Smooth muscle cell (in vitro differentiated cells): ENCODE measurements at regions not wholly inside any gene's neighbourhood (a gene's known extent, or its start where the extent isn't known, plus 50 kb on each side); places are given as distances from the start of the nearest gene placed in this dataset.

Experiments
- DNase-seq: peaks from one replicate; lab custom pipeline; 2025; ENCODE audit not compliant: unreplicated experiment; lab: John Stamatoyannopoulos, UW
- H2AFZ ChIP-seq: fragments of 200-600 bp; sonication (generic); 2 replicates; pipeline ENCODE4 v1.6.0; 2016; ENCODE audit warnings: antibody characterized with exemption, low read depth, mild to moderate bottlenecking
- H3F3A ChIP-seq: fragments of 200-600 bp; sonication (generic); 2 replicates; pipeline ENCODE4 v1.6.0; 2017; ENCODE audit warnings: antibody characterized with exemption, low read depth
- H3K27ac ChIP-seq: fragments of 200-600 bp; sonication (generic); 2 replicates; pipeline ENCODE4 v1.5.1; 2016; ENCODE audit warnings: low read depth, mild to moderate bottlenecking
- H3K27me3 ChIP-seq: fragments of 200-600 bp; sonication (generic); 2 replicates; pipeline ENCODE4 v1.6.1; 2016; ENCODE audit warnings: low read depth, mild to moderate bottlenecking
- H3K36me3 ChIP-seq: fragments of 200-600 bp; sonication (generic); 2 replicates; pipeline ENCODE4 v1.5.1; 2016; ENCODE audit warnings: low read depth
- H3K4me1 ChIP-seq: fragments of 200-600 bp; sonication (generic); 2 replicates; pipeline ENCODE4 v1.5.1; 2016; ENCODE audit warnings: low read depth
- H3K4me2 ChIP-seq: fragments of 200-600 bp; sonication (generic); 2 replicates; pipeline ENCODE4 v1.6.0; 2016; ENCODE audit warnings: mild to moderate bottlenecking
- H3K4me3 ChIP-seq: fragments of 200-600 bp; sonication (generic); 2 replicates; pipeline ENCODE4 v1.5.1; 2016; ENCODE audit warnings: mild to moderate bottlenecking
- H3K79me2 ChIP-seq: fragments of 200-600 bp; sonication (generic); 2 replicates; pipeline ENCODE4 v1.6.0; 2016; ENCODE audit warnings: low read depth, mild to moderate bottlenecking
- H3K9ac ChIP-seq: fragments of 200-600 bp; sonication (generic); 2 replicates; pipeline ENCODE4 v1.6.0; 2016; ENCODE audit warnings: low read depth
- H3K9me3 ChIP-seq: fragments of 200-600 bp; sonication (generic); replicated peaks from 2 replicates; pipeline ENCODE4 v1.5.1; 2016; ENCODE audit warnings: low read depth
- H4K20me1 ChIP-seq: fragments of 200-600 bp; sonication (generic); 2 replicates; pipeline ENCODE4 v1.6.0; 2016; ENCODE audit warnings: low read depth
- CTCF ChIP-seq: fragments of 200-600 bp; sonication (generic); IDR thresholded peaks from 2 replicates; pipeline ENCODE4 v1.5.1; 2017; ENCODE audit warnings: borderline replicate concordance, mild to moderate bottlenecking, antibody characterized with exemption; ENCODE audit not compliant: insufficient read depth, poor library complexity, severe bottlenecking
- WGBS: methylation state at CpG from one replicate; pipeline ENCODE4 v1.1.7; 2016; ENCODE audit warnings: low lambda C conversion rate; 5-methylcytosine and 5-hydroxymethylcytosine counted together

- Histone ChIP-seq H2AFZ (no peak overlapping the region), H3K36me3 (no peaks in the 10 kb centered on the region), H3K4me3 (no peak overlapping the region), H3K9ac (no peak overlapping the region), H3K4me2 (no peak overlapping the region), H3F3A (no peaks in the 10 kb centered on the region), H3K79me2 (no peaks in the 10 kb centered on the region), H4K20me1 (no peaks in the 10 kb centered on the region), H3K4me1 (no peaks in the 10 kb centered on the region), H3K27me3 (peaks cover 5% of the 10 kb centered on the region), H3K27ac (no peak overlapping the region), H3K9me3 (no peaks in the 10 kb centered on the region)
- WGBS: 92% methylated on average over 3 of the region's 3 CpGs
- no peak for TF ChIP-seq CTCF
- no peak for DNase-seq
Observed at GRCh38 chr7:55286666-55287065, 78.5 kb upstream of the LANCL2 start.

- H4K20me1 ChIP-seq: no peaks in the 10 kb centered on the region
- H3K36me3 ChIP-seq: no peaks in the 10 kb centered on the region
- no peak for DNase-seq
- H3K27me3 ChIP-seq: peaks cover 5% of the 10 kb centered on the region
- H3K4me1 ChIP-seq: no peaks in the 10 kb centered on the region
- no peaks in the 10 kb centered on the region for H3F3A ChIP-seq
- WGBS: 90% methylated on average over 5 of the region's 5 CpGs
- H3K4me3 ChIP-seq: no peak overlapping the region
- no peak for TF ChIP-seq CTCF
- H3K4me2 ChIP-seq: no peak overlapping the region
- H3K27ac ChIP-seq: no peak overlapping the region
- H3K9me3 ChIP-seq: no peaks in the 10 kb centered on the region
- no peak overlapping the region for H3K9ac ChIP-seq
- H3K79me2 ChIP-seq: no peaks in the 10 kb centered on the region
- H2AFZ ChIP-seq: no peak overlapping the region
Observed at GRCh38 chr7:55288070-55288824, 76.9 kb upstream of the LANCL2 start.

GRCh38 chr7:55296070-55296469, 69.1 kb upstream of the LANCL2 start:
- Histone ChIP-seq H4K20me1 (no peaks in the 10 kb centered on the region), H3K9ac (no peak overlapping the region), H3K36me3 (no peaks in the 10 kb centered on the region), H3F3A (no peaks in the 10 kb centered on the region), H3K4me3 (no peak overlapping the region), H3K4me2 (no peak overlapping the region), H2AFZ (no peak overlapping the region), H3K79me2 (no peaks in the 10 kb centered on the region), H3K4me1 (no peaks in the 10 kb centered on the region), H3K27ac (no peak overlapping the region), H3K9me3 (no peaks in the 10 kb centered on the region), H3K27me3 (no peaks in the 10 kb centered on the region)
- DNase-seq: no peak
- 91% methylated on average over 6 of the region's 6 CpGs for WGBS
- no peak for TF ChIP-seq CTCF

GRCh38 chr7:55299273-55299967, 65.7 kb upstream of the LANCL2 start:
- H4K20me1 ChIP-seq: no peaks in the 10 kb centered on the region
- H3K9ac ChIP-seq: no peak overlapping the region
- no peaks in the 10 kb centered on the region for H3K27me3 ChIP-seq
- WGBS: 71% methylated on average over 8 of the region's 8 CpGs
- H3K27ac ChIP-seq: no peak overlapping the region
- H3F3A ChIP-seq: no peaks in the 10 kb centered on the region
- H3K4me2 ChIP-seq: no peak overlapping the region
- no peak for DNase-seq
- H2AFZ ChIP-seq: no peak overlapping the region
- no peak overlapping the region for H3K4me3 ChIP-seq
- no peaks in the 10 kb centered on the region for H3K36me3 ChIP-seq
- TF ChIP-seq CTCF: no peak
- no peaks in the 10 kb centered on the region for H3K4me1 ChIP-seq
- no peaks in the 10 kb centered on the region for H3K79me2 ChIP-seq
- no peaks in the 10 kb centered on the region for H3K9me3 ChIP-seq
